ENCODE measurements at regions not wholly inside any gene's neighbourhood (a gene's known extent, or its start where the extent isn't known, plus 50 kb on each side); places are given as distances from the start of the nearest gene placed in this dataset.
"Not testable (repeated sequence)": the region's sequence is repeated elsewhere in the genome, so short reads cannot be mapped to it uniquely, and the experiment has no call there.

- ATAC-seq (no peak), DNase-seq (no peak)
- TF ChIP-seq CTCF (IDR thresholded peaks at IDR 0.05): no peak
- Histone ChIP-seq H3K9me3 (no peaks in the 10 kb centered on the region), H3K36me3 (ENCODE audit: insufficient read depth in 1 of 2, low read depth in 1 of 2) (no peaks in the 10 kb centered on the region), H3K4me3 (no peak overlapping the region), H3K4me1 (no peaks in the 10 kb centered on the region), H3K27me3 (ENCODE audit: insufficient read depth in 3 of 3, low read length in 2 of 3) (peaks cover 0 to 31% (median 0%) of the 10 kb centered on the region in 3 donors), H3K27ac (no peak overlapping the region)
- intact Hi-C loops (cut with DNase I): no loop called here
- 84 to 86% (median 84%) methylated on average over 3 of the region's 3 CpGs for WGBS, 3 donors
These were observed 125.8 kb downstream of the RRAGC start for GRCh38 chr1:38733761-38734160.

- WGBS, 3 donors: 39 to 70% (median 46%) methylated on average over 6 of the region's 6 CpGs
- intact Hi-C loops (cut with DNase I): no loop called here
- TF ChIP-seq CTCF (IDR thresholded peaks at IDR 0.05): no peak
These were observed 128.8 kb downstream of the RRAGC start for GRCh38 chr1:38730511-38731397.

GRCh38 chr1:38728585-38728908 is 131.0 kb downstream of the RRAGC start:
- intact Hi-C loops (cut with DNase I): no loop called here
- no peak overlapping the region for H3K4me3 ChIP-seq
- H3K27me3 ChIP-seq (ENCODE audit: insufficient read depth in 3 of 3, low read length in 2 of 3): peaks cover 2 to 37% (median 3%) of the 10 kb centered on the region in 3 donors
- no peak overlapping the region for H3K27ac ChIP-seq
- ATAC-seq (no peak), DNase-seq (no peak)
- WGBS, 3 donors: 0 to 15% (median 5%) methylated on average over 1 of the region's 1 CpG
- TF ChIP-seq CTCF (IDR thresholded peaks at IDR 0.05): no peak
- H3K4me1 ChIP-seq: no peaks in the 10 kb centered on the region
- H3K9me3 ChIP-seq: no peaks in the 10 kb centered on the region
- no peaks in the 10 kb centered on the region for H3K36me3 ChIP-seq (ENCODE audit: insufficient read depth in 1 of 2, low read depth in 1 of 2)

More at GRCh38 chr1:38730511-38731397, 128.8 kb downstream of the RRAGC start:
- ATAC-seq (no peak), DNase-seq (no peak)
- Histone ChIP-seq H3K27ac (no peak overlapping the region), H3K4me1 (no peaks in the 10 kb centered on the region), H3K36me3 (ENCODE audit: insufficient read depth in 1 of 2, low read depth in 1 of 2) (no peaks in the 10 kb centered on the region), H3K4me3 (no peak overlapping the region), H3K27me3 (ENCODE audit: insufficient read depth in 3 of 3, low read length in 2 of 3) (peaks cover 0 to 41% (median 2%) of the 10 kb centered on the region in 3 donors), H3K9me3 (no peaks in the 10 kb centered on the region)

- ATAC-seq (peak in 1 of 4 donors; percentile 48), DNase-seq (peak in 1 of 2 donors; percentile 24)
- Histone ChIP-seq H3K4me3 (no peak overlapping the region), H3K36me3 (ENCODE audit: insufficient read depth in 1 of 2, low read depth in 1 of 2) (no peaks in the 10 kb centered on the region), H3K27me3 (ENCODE audit: insufficient read depth in 3 of 3, low read length in 2 of 3) (peaks cover 2 to 39% (median 3%) of the 10 kb centered on the region in 3 donors), H3K9me3 (no peaks in the 10 kb centered on the region), H3K4me1 (no peaks in the 10 kb centered on the region), H3K27ac (no peak overlapping the region)
- no peak for TF ChIP-seq CTCF (IDR thresholded peaks at IDR 0.05)
- 11 to 16% (median 14%) methylated on average over 20 of the region's 20 CpGs for WGBS, 3 donors
- intact Hi-C loops (cut with DNase I): no loop called here
These were observed 131.6 kb downstream of the RRAGC start for GRCh38 chr1:38727684-38728584.

- H3K27ac ChIP-seq; H3K36me3 ChIP-seq (ENCODE audit: insufficient read depth in 1 of 2, low read depth in 1 of 2); H3K4me1 ChIP-seq; ATAC-seq; H3K4me3 ChIP-seq; intact Hi-C loops (cut with DNase I); DNase-seq; H3K9me3 ChIP-seq: not testable (repeated sequence)
- WGBS, 3 donors: 82 to 85% (median 85%) methylated on average over 8 of the region's 8 CpGs
- H3K27me3 ChIP-seq (ENCODE audit: insufficient read depth in 3 of 3, low read length in 2 of 3): peaks cover 2 to 37% (median 3%) of the 10 kb centered on the region in 3 donors
These were observed 134.1 kb downstream of the RRAGC start for GRCh38 chr1:38725321-38725961.

All from psoas muscle (tissue), 7 donors.